ENCODE measurements at regions not wholly inside any gene's neighbourhood (a gene's known extent, or its start where the extent isn't known, plus 50 kb on each side); places are given as distances from the start of the nearest gene placed in this dataset.

DNA sequence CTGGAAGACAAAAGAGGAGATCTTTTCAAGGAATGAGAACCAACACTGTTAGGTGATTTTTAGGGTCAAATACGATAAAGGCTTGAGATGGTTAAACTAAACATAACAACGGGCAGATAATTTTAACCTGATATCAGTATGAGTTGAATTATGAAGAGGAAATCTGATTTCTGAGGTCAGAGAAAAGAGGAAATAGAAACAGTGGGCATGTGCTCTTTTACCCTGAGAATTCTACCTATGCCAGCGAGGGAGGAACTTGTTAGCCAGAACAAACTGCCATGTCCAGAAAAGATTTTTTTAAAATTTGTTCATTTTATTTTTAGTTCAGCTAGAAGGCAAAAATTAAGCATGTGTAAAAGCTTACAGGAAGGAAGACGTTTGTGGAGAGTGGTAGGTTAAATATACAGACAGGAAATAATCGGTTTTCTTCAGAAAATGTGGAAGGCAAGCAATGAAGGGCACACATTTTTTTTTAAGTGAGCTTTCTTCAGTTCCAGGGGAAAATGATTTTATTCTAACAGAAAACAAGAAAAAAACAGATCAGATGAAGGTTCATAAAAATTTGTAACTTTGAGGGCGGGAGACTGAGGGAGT is 1745.3 kb downstream of the MRPL39 start:
- H3K36me3 ChIP-seq: no peaks in the 10 kb centered on the region
- WGBS (ENCODE audit: insufficient coverage, low coverage, low lambda C conversion rate, missing lambda C conversion rate): 28% methylated on average over 6 of the region's 6 CpGs
- H3K4me3 ChIP-seq: no peak overlapping the region
- H3K27ac ChIP-seq: no peak overlapping the region
- H3K27me3 ChIP-seq: no peaks in the 10 kb centered on the region
- intact Hi-C loops (cut with DNase I): no loop called here
- ATAC-seq (no peak), DNase-seq (no peak)
- no peaks in the 10 kb centered on the region for H3K4me1 ChIP-seq
- TF ChIP-seq, protein P1, sequence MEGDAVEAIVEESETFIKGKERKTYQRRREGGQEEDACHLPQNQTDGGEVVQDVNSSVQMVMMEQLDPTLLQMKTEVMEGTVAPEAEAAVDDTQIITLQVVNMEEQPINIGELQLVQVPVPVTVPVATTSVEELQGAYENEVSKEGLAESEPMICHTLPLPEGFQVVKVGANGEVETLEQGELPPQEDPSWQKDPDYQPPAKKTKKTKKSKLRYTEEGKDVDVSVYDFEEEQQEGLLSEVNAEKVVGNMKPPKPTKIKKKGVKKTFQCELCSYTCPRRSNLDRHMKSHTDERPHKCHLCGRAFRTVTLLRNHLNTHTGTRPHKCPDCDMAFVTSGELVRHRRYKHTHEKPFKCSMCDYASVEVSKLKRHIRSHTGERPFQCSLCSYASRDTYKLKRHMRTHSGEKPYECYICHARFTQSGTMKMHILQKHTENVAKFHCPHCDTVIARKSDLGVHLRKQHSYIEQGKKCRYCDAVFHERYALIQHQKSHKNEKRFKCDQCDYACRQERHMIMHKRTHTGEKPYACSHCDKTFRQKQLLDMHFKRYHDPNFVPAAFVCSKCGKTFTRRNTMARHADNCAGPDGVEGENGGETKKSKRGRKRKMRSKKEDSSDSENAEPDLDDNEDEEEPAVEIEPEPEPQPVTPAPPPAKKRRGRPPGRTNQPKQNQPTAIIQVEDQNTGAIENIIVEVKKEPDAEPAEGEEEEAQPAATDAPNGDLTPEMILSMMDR (IDR thresholded peaks at IDR 0.05): no peak
- no peak for TF ChIP-seq POLR2A (IDR thresholded peaks at IDR 0.05)
- H3K9me3 ChIP-seq: no peaks in the 10 kb centered on the region

DNA sequence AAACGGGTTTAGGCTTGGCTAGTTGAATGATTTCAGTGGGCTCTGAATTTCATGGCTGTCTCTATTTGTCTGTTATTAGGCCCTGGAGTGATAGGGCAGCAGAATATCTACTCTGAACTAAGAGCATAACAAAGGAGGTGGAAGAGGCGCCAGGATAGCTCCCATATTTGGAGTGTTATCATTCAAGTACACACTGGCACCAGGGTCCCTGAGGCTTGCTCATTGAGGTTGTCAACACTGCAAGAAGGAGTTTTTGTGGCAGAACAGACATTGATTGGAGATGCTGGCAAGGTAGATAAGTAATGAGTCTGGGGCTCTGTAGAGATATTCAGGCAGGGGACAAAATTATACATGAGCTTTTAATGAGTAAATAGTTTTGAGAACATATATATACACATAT is 1748.4 kb downstream of the MRPL39 start:
- ATAC-seq (no peak), DNase-seq (no peak)
- Histone ChIP-seq H3K4me3 (no peak overlapping the region), H3K27me3 (no peaks in the 10 kb centered on the region), H3K4me1 (no peaks in the 10 kb centered on the region), H3K9me3 (no peaks in the 10 kb centered on the region), H3K36me3 (no peaks in the 10 kb centered on the region), H3K27ac (no peak overlapping the region)
- 70% methylated on average over 2 of the region's 2 CpGs for WGBS (ENCODE audit: insufficient coverage, low coverage, low lambda C conversion rate, missing lambda C conversion rate)
- intact Hi-C loops (cut with DNase I): no loop called here
- TF ChIP-seq, protein P1 (IDR thresholded peaks at IDR 0.05): no peak
- no peak for TF ChIP-seq POLR2A (IDR thresholded peaks at IDR 0.05)

DNA sequence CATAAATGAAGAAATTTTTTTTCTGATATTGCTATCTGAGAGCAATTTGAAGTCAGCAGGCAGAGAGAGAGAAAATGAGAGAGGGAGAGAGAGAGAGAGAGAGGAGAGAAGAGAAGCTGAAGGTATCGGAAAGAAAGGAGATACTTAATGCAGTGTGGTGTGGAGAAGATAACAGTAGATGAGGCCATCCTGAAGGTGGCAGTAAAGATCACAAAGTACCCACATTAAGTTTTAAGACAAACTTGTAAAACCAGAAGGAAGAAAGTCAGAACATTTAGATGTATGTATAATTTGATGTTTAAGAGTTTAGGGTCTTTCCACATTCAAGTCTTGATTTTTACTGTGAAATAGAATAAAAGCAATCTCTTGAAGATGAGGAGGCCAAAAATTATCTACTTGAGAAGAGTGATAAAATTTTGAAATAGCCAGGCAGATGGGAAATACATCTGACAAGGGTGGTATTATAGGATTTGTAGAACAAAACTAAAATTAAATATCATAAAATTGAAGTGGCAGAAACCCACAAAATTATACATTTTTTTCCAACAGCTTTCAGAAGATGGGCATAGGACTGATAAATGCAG is 1753.4 kb downstream of the MRPL39 start:
- Histone ChIP-seq H3K4me1 (no peaks in the 10 kb centered on the region), H3K36me3 (no peaks in the 10 kb centered on the region), H3K27me3 (no peaks in the 10 kb centered on the region), H3K9me3 (no peaks in the 10 kb centered on the region), H3K27ac (no peak overlapping the region), H3K4me3 (no peak overlapping the region)
- DNase-seq: no peak
- TF ChIP-seq POLR2A (IDR thresholded peaks at IDR 0.05): no peak
- TF ChIP-seq, protein P1 (IDR thresholded peaks at IDR 0.05): peak; percentile 36 to 55 (median 46)
- peak; percentile 61 to 72 (median 70) for ATAC-seq
- 8% methylated on average over 1 of the region's 1 CpG for WGBS (ENCODE audit: insufficient coverage, low coverage, low lambda C conversion rate, missing lambda C conversion rate)
- intact Hi-C loops (cut with DNase I): no loop called here

DNA sequence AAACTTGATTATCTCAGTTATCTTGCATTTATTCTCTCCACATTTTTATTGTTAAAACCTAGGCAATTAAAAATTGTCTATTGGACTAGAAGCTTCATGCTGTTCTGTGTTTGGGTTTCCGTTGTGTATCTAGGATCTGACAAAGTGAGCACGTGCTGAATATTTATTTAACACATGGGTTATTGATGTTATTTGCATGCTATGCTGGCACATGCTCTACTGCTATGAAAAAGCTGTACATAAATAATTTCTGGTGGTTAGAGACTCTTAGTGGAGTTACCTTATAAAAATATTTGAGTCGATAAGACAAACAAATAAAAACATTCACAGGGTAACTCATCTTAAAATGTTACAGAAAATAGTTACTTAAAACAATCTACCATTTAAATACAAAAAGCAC is 1769.7 kb downstream of the MRPL39 start:
- Histone ChIP-seq H3K27me3 (no peaks in the 10 kb centered on the region), H3K27ac (no peak overlapping the region), H3K4me1 (no peaks in the 10 kb centered on the region), H3K36me3 (no peaks in the 10 kb centered on the region), H3K4me3 (no peak overlapping the region), H3K9me3 (no peaks in the 10 kb centered on the region)
- ATAC-seq: no peak
- TF ChIP-seq POLR2A (IDR thresholded peaks at IDR 0.05): no peak
- TF ChIP-seq, protein P1 (IDR thresholded peaks at IDR 0.05): no peak
- no peak for DNase-seq
- 49% methylated on average over 3 of the region's 3 CpGs for WGBS (ENCODE audit: insufficient coverage, low coverage, low lambda C conversion rate, missing lambda C conversion rate)
- intact Hi-C loops (cut with DNase I): no loop called here
